HUES6 (cell line): ENCODE measurements at regions not wholly inside any gene's neighbourhood (a gene's known extent, or its start where the extent isn't known, plus 50 kb on each side); places are given as distances from the start of the nearest gene placed in this dataset.

ENCODE experiments used
- H3K27ac ChIP-seq: 2 replicates; pipeline ENCODE4 v1.7.0; 2013; ENCODE audit warnings: low read depth, mild to moderate bottlenecking, low read length, inconsistent platforms
- H3K27me3 ChIP-seq: 2 replicates; pipeline ENCODE4 v1.6.1; 2013; ENCODE audit warnings: low read length; ENCODE audit not compliant: control insufficient read depth, insufficient read depth
- H3K36me3 ChIP-seq: 2 replicates; pipeline ENCODE4 v1.6.1; 2013; ENCODE audit warnings: low read length; ENCODE audit not compliant: control insufficient read depth, insufficient read depth
- H3K4me1 ChIP-seq: 2 replicates; pipeline ENCODE4 v1.6.1; 2013; ENCODE audit warnings: low read length; ENCODE audit not compliant: control insufficient read depth, insufficient read depth
- H3K4me3 ChIP-seq: 2 replicates; pipeline ENCODE4 v1.5.1; 2013; ENCODE audit warnings: low read depth, low read length
- H3K9ac ChIP-seq: one replicate; pipeline ENCODE4 v1.6.1; 2013; ENCODE audit warnings: mild to moderate bottlenecking, low read length
- H3K9me3 ChIP-seq: 2 replicates; pipeline ENCODE4 v1.6.1; 2013; ENCODE audit warnings: low read depth, low read length; ENCODE audit not compliant: control insufficient read depth, insufficient read depth

DNA sequence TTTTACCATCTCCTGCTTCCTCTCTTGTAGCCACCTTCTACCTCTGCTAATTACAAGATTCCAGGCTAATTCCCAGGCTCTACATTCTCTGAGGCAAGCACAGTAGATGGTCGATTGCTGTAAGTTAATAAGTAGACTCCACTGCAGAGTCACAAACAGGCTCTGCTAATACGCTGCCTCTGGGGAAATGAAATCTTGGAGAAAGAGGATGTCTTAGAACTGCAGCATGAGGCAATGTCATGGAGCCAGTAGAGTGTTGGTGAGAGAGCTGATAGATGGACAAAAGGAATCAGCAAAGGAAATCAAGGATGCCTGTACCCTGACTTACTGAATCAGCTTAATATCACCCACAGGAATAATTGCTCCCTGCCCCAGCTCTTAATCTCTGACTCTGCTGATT lies 1260.3 kb downstream of the XPNPEP1 start:
- H3K9ac ChIP-seq, result no peak overlapping the region
- H3K27me3 ChIP-seq, result no peaks in the 10 kb centered on the region
- no peaks in the 10 kb centered on the region for H3K9me3 ChIP-seq
- no peak overlapping the region for H3K4me3 ChIP-seq
- no peaks in the 10 kb centered on the region for H3K36me3 ChIP-seq
- no peak overlapping the region for H3K27ac ChIP-seq
- no peaks in the 10 kb centered on the region; the same call in 1 of the 2 replicates for H3K4me1 ChIP-seq

DNA sequence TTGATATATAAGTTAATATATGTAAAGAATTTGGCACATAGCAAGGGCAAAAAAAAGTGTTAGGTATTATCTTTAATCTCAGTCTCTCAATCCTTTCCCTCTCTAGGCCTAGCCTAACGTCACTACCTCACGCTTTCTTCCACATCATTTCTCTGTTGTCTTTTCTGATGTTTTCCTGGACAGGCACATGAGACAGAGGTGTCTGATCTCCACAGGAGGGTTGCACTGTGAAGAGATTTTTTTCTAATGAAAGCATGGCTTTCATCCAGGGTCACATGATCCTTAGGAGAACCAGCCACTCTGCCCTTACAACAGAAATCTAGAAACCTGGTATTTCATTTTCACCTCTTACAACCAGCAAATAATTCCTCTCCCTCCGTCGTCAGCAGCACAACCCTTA lies 1268.3 kb downstream of the XPNPEP1 start:
- no peak overlapping the region for H3K4me3 ChIP-seq
- H3K9ac ChIP-seq, result no peak overlapping the region
- no peaks in the 10 kb centered on the region for H3K36me3 ChIP-seq
- H3K27me3 ChIP-seq, result no peaks in the 10 kb centered on the region
- H3K9me3 ChIP-seq, result no peaks in the 10 kb centered on the region
- no peaks in the 10 kb centered on the region for H3K4me1 ChIP-seq
- H3K27ac ChIP-seq, result no peak overlapping the region

DNA sequence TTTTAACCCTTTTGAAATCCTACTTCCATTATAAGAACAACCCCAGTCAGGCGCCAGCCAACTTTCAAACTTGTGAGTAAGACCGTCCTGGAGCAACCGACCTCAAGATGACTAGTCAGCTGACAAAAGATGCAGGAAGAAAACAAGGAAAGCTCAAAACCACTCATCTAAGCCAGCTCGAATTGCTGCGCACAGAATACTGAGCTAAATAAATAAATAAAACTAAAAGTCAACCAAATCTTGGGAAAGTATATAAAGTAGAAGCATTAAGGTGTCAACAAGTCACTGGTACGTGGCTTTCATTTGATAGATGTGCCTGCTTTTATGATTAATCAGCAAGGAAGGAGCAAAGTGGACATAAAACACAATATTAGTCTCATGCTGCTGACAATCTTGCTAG lies 1269.8 kb downstream of the XPNPEP1 start:
- no peaks in the 10 kb centered on the region for H3K9me3 ChIP-seq
- H3K36me3 ChIP-seq, result no peaks in the 10 kb centered on the region
- no peaks in the 10 kb centered on the region for H3K4me1 ChIP-seq
- no peak overlapping the region for H3K27ac ChIP-seq
- no peak overlapping the region for H3K4me3 ChIP-seq
- H3K9ac ChIP-seq, result no peak overlapping the region
- no peaks in the 10 kb centered on the region for H3K27me3 ChIP-seq

DNA sequence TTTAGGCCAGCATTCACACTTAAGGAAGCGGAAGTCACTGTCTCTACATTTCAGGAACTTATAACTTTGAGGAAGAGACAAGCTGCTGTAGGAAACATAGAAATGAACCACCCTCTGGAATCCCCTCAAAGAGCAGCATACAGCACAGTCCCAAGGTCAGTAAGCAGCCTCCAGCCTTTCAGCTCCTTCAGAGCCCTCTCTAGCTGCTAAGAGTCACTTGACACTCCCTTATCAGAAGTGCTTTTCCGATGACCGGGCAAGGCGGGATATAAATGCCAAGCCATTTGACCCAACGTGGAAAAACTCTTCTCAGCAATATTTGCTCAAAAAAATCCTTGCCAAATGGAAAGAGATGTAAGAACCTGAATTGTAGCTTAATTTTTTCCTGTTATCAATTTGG lies 1284.3 kb downstream of the XPNPEP1 start:
- H3K36me3 ChIP-seq, result no peaks in the 10 kb centered on the region
- H3K4me1 ChIP-seq, result no peaks in the 10 kb centered on the region
- no peaks in the 10 kb centered on the region for H3K27me3 ChIP-seq
- H3K9me3 ChIP-seq, result no peaks in the 10 kb centered on the region
- no peak overlapping the region for H3K27ac ChIP-seq
- no peak overlapping the region for H3K9ac ChIP-seq
- no peak overlapping the region for H3K4me3 ChIP-seq

DNA sequence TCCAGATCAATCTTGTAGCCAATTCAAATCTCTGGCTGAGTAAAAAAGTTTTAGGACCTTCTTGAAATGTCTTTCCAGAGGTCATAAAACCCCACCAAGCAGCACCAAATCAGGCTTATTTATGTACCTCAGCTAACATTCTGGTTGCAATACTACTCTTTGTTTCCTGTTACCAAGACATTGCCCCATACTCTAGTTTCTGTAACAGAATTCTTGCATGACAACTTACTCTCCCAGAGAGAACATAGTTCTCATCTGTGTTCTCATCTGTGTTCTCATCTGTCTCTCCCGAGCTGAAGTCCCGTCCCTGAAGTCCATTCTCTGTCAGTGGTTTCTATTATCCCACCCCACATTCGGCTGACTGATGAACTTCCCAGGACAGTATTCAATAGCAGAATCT lies 1285.1 kb downstream of the XPNPEP1 start:
- no peaks in the 10 kb centered on the region for H3K9me3 ChIP-seq
- no peak overlapping the region for H3K27ac ChIP-seq
- no peaks in the 10 kb centered on the region for H3K4me1 ChIP-seq
- no peaks in the 10 kb centered on the region for H3K36me3 ChIP-seq
- H3K27me3 ChIP-seq, result no peaks in the 10 kb centered on the region
- no peak overlapping the region for H3K4me3 ChIP-seq
- no peak overlapping the region for H3K9ac ChIP-seq

DNA sequence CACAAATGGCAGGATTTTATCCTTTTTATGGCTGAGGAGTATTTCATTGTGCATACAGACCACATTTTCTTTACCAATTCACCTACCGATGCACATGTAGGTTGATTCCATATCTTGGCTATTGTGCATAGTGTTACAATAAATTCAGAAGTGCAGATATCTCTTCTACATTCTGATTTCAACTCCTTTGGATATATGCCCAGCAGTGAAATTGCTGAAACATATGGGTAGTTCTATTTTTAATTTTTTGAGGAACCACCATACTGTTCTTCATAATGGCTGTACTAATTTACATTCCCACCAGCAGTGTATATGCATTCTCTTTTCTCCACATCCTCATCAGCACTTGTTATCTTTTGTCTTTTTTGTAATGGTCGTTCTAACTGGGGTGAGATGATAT lies 1290.3 kb downstream of the XPNPEP1 start:
- Histone ChIP-seq H3K36me3 (no peaks in the 10 kb centered on the region), H3K4me1 (no peaks in the 10 kb centered on the region), H3K4me3 (no peak overlapping the region), H3K9me3 (no peaks in the 10 kb centered on the region), H3K9ac (no peak overlapping the region), H3K27ac (no peak overlapping the region), H3K27me3 (no peaks in the 10 kb centered on the region)

DNA sequence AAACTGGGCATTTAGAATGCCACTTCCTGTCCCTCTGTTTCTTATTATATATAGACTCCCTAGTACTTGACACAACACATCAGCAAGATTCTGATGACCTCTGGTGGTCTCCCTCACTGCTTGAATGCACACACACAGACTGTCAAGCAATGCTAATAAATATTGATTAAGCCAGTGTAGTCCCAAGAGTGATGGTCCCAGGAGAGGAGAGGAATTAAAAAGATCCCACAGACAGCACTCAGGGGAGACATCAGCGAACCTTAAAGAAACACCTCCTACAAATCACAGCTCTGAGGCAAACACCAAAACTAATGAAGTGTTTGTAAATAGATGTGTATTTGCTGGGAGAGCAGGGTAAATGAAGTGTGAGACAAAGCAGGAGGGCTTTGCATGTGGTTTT lies 1291.2 kb downstream of the XPNPEP1 start:
- Histone ChIP-seq H3K9me3 (no peaks in the 10 kb centered on the region), H3K4me1 (no peaks in the 10 kb centered on the region), H3K36me3 (no peaks in the 10 kb centered on the region), H3K27me3 (no peaks in the 10 kb centered on the region), H3K9ac (no peak overlapping the region), H3K4me3 (no peak overlapping the region), H3K27ac (no peak overlapping the region)

DNA sequence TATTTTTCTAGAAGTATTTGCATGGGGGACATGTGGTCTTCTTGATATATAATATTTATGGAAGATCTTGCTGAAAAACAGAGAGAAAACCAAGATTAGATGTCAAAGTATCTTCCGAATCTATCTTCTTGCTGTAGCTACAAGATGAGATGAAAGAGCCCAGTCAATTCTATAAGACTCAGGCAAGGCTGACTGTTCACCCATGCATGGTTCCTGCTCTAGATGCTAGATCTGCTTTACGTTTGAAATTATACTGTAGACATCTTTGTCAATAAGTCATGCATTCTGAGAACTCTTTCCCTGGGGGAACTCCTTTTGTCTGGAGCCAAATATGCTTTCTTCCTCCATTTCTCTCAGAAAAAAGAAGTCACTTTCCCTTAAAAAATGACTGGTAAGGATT lies 1292.0 kb downstream of the XPNPEP1 start:
- H3K36me3 ChIP-seq, result no peaks in the 10 kb centered on the region
- no peak overlapping the region for H3K27ac ChIP-seq
- H3K9me3 ChIP-seq, result no peaks in the 10 kb centered on the region
- no peaks in the 10 kb centered on the region for H3K27me3 ChIP-seq
- H3K9ac ChIP-seq, result no peak overlapping the region
- no peak overlapping the region for H3K4me3 ChIP-seq
- no peaks in the 10 kb centered on the region for H3K4me1 ChIP-seq

DNA sequence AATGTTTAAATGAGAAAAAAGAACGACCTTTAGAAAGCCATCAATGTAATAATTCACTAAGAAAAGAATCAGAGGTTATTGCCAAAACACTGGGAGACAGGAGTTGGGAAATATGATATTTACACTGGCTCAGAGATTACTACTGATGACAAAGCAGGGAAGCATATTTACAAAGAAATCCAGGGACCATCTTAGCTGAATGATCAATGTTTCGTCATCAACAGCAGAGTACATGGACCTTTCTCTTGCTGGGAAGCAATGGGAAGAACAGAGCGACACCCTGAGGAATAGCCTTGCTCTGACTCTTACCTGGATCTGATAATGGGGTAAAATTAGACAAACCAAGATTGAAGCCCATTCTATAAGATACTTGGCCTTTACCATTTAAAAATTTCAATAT lies 1293.5 kb downstream of the XPNPEP1 start:
- Histone ChIP-seq H3K27me3 (no peaks in the 10 kb centered on the region), H3K9ac (no peak overlapping the region), H3K4me1 (no peaks in the 10 kb centered on the region), H3K4me3 (no peak overlapping the region), H3K9me3 (no peaks in the 10 kb centered on the region), H3K36me3 (no peaks in the 10 kb centered on the region), H3K27ac (no peak overlapping the region)

DNA sequence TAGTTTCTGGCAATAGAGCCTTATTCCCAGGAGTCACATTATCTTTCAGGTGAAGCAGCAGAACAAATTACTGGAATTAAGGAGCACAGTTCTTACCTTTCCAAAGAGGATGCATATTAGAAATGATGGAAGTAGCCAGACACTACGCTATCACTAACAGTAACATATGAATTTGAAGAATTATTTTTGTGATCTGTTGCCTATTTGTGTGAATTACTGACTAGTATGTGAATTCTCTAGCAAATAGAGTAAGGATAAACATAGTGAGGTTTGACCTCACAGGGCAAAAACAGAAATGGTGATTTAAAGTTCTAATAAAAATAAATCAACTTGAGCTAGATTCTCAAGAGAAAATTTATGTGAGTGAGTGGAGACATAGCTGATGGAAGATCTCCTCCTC lies 1299.3 kb downstream of the XPNPEP1 start:
- Histone ChIP-seq H3K4me1 (no peaks in the 10 kb centered on the region), H3K36me3 (no peaks in the 10 kb centered on the region), H3K9ac (no peak overlapping the region), H3K27ac (no peak overlapping the region), H3K4me3 (no peak overlapping the region), H3K27me3 (no peaks in the 10 kb centered on the region), H3K9me3 (no peaks in the 10 kb centered on the region)

DNA sequence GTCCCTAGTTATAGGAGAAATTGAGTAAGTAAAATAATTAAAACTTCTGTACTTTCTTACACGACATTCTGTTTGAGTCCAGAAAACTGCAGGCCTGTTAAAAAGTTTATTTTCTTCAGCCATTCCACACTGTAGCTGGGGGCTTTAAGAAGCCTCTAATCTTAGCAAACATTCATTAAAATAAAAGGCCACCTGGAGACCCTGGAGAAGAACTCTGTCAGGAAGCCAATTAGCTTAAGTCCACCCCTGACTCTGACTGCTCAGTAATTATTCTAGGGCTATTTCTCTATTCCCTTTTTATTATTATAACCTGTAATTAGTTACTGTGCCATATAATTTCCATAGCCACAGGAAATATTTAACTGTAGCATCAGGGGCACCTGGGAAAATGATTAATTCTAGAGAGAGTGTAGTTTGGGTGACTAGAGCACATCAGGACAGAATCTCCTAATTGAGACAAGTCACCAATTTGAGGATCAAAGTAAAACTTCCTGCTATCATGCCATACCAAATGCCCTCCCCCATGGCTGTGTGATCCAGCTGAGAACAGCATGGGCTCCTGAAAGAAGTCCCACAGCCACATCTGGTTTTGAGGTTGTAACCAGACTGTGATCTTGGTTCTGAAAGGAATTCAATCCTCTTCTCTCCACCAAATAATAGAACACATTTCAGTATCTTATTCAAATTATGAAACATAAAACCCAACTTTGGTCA lies 1302.3 kb downstream of the XPNPEP1 start:
- H3K4me3 ChIP-seq, result no peak overlapping the region
- H3K9me3 ChIP-seq, result no peaks in the 10 kb centered on the region
- H3K27ac ChIP-seq, result no peak overlapping the region
- no peaks in the 10 kb centered on the region for H3K4me1 ChIP-seq
- H3K9ac ChIP-seq, result no peak overlapping the region
- no peaks in the 10 kb centered on the region for H3K27me3 ChIP-seq
- no peaks in the 10 kb centered on the region for H3K36me3 ChIP-seq
